Activated naive CD4-positive, alpha-beta T cell treated with Interleukin-2 at 50 U/mL for 16 hours (primary cell): ENCODE measurements at regions not wholly inside any gene's neighbourhood (a gene's known extent, or its start where the extent isn't known, plus 50 kb on each side); places are given as distances from the start of the nearest gene placed in this dataset.

Experiments
- DNase-seq: peaks from one replicate; pipeline ENCODE4 v3.0.0-alpha.2; 2020

GRCh38 chr2:239865059-239865639 lies 160.0 kb downstream of the NDUFA10 start:
- DNase-seq, result no peak

GRCh38 chr2:239864247-239865058 lies 160.7 kb downstream of the NDUFA10 start:
- DNase-seq, result no peak

DNA sequence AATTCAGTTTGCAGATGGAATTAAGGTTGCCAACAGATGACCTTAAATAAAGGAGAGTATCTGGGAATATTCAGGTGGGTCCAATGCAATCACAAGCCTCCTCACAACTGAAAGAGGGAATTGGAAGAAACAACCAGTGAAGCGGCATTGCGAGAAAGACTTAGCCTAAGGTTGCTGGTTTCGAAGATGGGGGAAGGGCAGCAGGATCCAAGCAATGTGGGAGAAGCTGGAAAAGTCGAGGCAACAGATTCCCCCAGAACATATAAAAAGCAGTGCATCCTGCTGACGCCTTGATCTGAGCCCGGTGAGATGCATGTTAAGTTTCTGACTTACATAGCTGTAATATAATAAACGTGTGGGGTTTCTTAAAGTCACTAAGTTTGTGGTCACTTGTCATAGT lies 162.5 kb downstream of the NDUFA10 start:
- no peak for DNase-seq

DNA sequence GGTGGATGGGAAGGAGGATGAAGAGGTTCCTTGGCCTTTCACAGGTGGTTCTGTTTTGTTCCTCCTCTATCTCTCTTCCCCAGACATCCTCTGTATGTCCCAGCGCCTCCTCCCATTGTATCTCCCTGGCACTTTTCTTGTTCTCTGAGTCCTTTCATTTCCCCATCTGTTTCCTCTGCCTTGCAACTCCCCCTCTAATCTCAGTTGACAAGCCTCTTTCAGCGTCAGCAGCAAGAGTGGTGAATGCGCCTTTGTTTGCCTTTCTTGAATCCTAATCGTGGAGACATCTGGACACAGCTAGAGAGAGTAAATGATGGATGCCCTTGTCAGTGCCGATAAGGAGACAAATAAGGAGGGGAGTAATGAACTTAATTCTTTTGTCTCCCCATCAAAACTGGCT lies 167.0 kb downstream of the NDUFA10 start:
- no peak for DNase-seq

- no peak for DNase-seq
These were observed 167.6 kb downstream of the NDUFA10 start for GRCh38 chr2:239857591-239857990.

DNA sequence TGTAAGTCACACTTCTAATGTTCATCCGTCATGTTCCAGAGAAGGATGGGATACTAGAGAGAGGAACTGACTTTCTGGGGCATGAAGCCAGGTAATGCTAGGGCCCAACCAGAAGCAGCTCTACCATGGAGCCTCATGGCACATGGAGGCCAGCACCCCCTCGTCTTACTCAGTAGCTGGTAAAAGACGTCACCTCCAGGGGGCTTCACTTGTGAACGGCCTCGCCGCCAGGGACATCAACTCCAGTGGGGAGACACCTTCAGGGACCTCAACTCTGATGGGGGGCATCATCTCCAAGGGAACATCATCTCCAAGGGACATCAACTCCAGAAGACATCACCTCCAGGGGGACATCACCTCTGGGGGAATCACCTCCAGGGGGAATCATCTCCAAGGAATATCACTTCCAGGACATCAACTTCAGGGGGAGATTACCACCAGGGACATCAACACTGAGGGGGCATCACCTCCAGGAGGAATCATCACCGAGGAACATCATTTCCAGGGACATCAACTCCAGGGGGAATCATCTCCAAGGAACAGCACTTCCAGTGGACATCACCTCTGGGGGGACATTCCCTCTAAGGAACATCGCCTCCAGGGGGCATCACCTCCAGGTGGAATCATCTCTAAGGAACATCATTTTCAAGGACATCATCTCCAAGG lies 168.4 kb downstream of the NDUFA10 start:
- DNase-seq, result no peak

GRCh38 chr2:239855863-239856587 lies 169.1 kb downstream of the NDUFA10 start:
- no peak for DNase-seq

DNA sequence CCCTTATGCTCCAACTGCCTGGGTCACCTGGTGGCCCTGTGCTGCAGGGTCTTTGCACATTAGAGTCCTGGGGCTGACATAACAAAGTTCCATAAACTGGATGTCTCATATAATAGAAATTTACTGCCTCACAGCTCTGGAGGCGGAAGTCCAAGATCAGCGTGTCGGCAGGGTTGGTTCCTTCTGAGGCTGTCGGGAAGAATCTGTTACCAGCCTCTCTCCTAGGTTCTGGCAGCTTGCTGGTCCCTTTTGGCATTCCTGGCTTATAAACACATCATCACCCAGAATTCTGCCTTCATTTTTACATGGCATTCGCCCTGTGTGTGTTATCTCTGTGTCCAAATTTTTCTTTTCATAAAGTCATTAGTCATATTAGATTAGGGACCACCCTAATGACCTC lies 170.5 kb downstream of the NDUFA10 start:
- DNase-seq, result no peak

DNA sequence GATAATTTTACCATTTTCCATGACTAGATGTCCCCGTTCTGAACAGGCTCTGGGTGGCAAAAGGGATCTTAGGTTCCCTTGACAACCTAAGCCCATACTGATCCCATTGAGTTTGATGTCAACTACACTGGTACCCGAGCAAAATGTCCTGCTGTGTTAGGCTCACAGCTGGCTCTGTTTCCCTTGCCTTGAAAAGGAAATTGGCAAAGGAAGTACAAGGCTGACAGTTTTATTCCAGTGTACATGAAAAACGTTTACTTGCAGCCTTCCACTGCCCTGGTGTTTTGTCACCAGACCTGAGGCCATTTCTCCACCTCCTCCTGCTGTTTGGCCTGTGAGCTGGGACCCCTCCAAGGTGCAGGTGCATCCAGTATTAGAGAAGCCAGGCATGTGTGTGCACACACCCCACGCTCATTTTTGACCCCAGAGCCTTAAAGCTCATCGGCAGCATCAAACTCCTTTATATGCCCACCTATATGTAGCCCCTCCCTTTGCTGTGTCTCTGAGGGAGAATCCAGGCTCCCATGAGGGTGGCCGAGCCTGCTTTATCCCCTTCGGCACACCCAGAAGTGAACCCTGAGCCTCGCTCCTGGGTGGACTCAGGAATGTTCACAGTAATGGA lies 171.3 kb downstream of the NDUFA10 start:
- DNase-seq, result no peak

GRCh38 chr2:239853121-239853520 lies 172.0 kb downstream of the NDUFA10 start:
- DNase-seq, result no peak

- DNase-seq, result no peak
These were observed 172.9 kb downstream of the NDUFA10 start for GRCh38 chr2:239852272-239852671.

DNA sequence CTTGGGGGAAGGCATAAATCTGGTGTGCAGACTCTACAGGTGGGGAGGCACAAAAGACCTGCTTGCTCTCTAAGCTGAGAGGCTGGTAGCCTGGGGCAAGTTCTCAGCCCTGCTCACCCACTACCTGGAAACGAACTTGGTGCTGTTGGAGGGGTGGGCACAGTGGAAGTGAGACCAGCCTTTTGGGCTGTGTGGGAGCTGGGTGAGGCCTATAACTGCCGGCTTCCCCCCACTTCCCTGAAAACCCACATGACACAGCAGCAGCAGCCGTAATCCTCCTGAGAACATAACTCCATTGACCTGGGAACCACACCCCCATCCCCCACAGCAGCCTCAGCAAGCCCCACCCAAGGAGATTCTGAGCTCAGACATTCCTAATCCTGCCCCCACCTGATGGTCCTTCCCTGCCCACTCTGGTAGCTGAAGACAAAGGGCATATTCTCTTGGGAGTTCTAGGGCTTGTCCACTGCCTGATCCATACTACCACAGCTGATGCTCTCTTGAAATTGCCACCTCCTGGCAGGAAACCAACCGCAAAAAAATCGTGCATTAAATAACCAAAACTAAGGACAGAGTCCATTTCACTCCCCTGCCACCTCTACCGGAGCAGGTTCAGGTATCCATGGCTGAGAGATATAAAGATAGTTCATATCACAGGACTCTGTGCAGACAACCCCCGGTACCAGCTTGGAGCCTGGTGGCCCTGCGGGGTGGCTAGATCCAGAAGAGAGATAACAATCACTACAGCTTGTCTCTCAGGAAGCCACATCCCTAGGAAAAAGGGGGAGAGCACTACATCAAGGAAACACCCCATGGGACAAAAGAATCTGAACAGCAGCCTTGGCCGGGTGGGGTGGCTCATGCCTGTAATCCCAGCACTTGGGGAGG lies 178.1 kb downstream of the NDUFA10 start:
- DNase-seq, result no peak

GRCh38 chr2:239845968-239846367 lies 179.2 kb downstream of the NDUFA10 start:
- no peak for DNase-seq

DNA sequence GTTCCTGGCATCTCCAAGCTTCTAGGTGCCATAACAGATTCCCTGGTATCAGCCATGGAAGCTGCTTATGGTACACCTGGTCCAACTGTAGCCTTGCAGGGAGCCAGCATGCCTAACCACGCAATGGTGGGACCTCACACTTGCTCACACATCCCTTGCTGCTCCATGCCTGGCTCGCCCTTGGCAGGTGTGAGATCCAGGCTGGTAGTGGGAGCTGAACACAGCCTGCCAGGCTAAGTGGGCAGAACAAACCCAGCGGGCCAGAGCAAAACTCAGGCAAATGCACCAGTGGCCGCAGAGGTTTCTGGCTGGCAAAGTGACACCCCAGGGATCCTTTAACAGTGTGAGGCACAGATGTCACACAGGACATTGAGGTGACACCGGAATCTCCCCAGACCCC lies 185.8 kb downstream of the NDUFA10 start:
- DNase-seq, result no peak

GRCh38 chr2:239836021-239836765 lies 188.9 kb downstream of the NDUFA10 start:
- DNase-seq, result no peak

- DNase-seq, result no peak
These were observed 190.1 kb downstream of the NDUFA10 start for GRCh38 chr2:239835056-239835455.

GRCh38 chr2:239834143-239834542 lies 191.0 kb downstream of the NDUFA10 start:
- no peak for DNase-seq

- no peak for DNase-seq
These were observed 191.7 kb downstream of the NDUFA10 start for GRCh38 chr2:239833269-239834109.

- DNase-seq, result no peak
These were observed 192.5 kb downstream of the NDUFA10 start for GRCh38 chr2:239832490-239833268.
